A673 (cell line): ENCODE measurements at regions not wholly inside any gene's neighbourhood (a gene's known extent, or its start where the extent isn't known, plus 50 kb on each side); places are given as distances from the start of the nearest gene placed in this dataset.

Source experiments
- BruUV-seq: library from RNA; stranded (reverse); fragments of 400-500 nt; replicated peaks from 2 replicates; lab custom pipeline; 2021; lab: Mats Ljungman, UMichigan
- CTCF ChIA-PET: fragments of 300-600 bp; sonication (Branson Sonifier 250); formaldehyde crosslinking; loops from one replicate; lab custom pipeline; 2022; ENCODE audit warnings: antibody characterized with exemption; lab: Charles Lee
- POLR2A ChIA-PET: fragments of 300-600 bp; sonication (Branson Sonifier 250); formaldehyde crosslinking; loops from one replicate; lab custom pipeline; 2022; ENCODE audit warnings: antibody characterized with exemption; ENCODE audit not compliant: low non-redundant PET; lab: Charles Lee
- DNase-seq: peaks from one replicate; pipeline ENCODE4 v3.0.0-alpha.2; 2015; ENCODE audit warnings: low spot score
- H3K27ac ChIP-seq: fragments of 200-600 bp; sonication (generic); 2 replicates; pipeline ENCODE4 v1.5.1; 2016; ENCODE audit warnings: mixed run types, low read depth, mild to moderate bottlenecking, mixed read lengths, antibody characterized with exemption, low read length; ENCODE audit not compliant: poor library complexity, severe bottlenecking
- H3K27me3 ChIP-seq: fragments of 200-600 bp; sonication (generic); replicated peaks from 2 replicates; pipeline ENCODE4 v1.6.1; 2017; ENCODE audit warnings: mixed run types, low read depth, mild to moderate bottlenecking, mixed read lengths, antibody characterized with exemption, low read length; ENCODE audit not compliant: insufficient read depth, poor library complexity
- H3K36me3 ChIP-seq: fragments of 200-600 bp; sonication (generic); 2 replicates; pipeline ENCODE4 v1.6.1; 2016; ENCODE audit warnings: mixed run types, mild to moderate bottlenecking, mixed read lengths, antibody characterized with exemption, low read length; ENCODE audit not compliant: insufficient read depth, poor library complexity, severe bottlenecking
- H3K4me1 ChIP-seq: fragments of 200-600 bp; sonication (generic); 2 replicates; pipeline ENCODE4 v1.6.1; 2017; ENCODE audit warnings: mixed run types, mild to moderate bottlenecking, mixed read lengths, antibody characterized with exemption, low read length; ENCODE audit not compliant: insufficient read depth, poor library complexity, severe bottlenecking
- H3K4me3 ChIP-seq: fragments of 200-600 bp; sonication (generic); 2 replicates; pipeline ENCODE4 v1.5.1; 2016; ENCODE audit warnings: low read depth, mixed run types, mild to moderate bottlenecking, mixed read lengths, low read length; ENCODE audit not compliant: poor library complexity, severe bottlenecking
- H3K9me3 ChIP-seq: fragments of 200-600 bp; sonication (generic); 2 replicates; pipeline ENCODE4 v1.6.1; 2016; ENCODE audit warnings: mixed run types, low read depth, mild to moderate bottlenecking, mixed read lengths, antibody characterized with exemption, low read length; ENCODE audit not compliant: poor library complexity, severe bottlenecking
- CTCF ChIP-seq: fragments of 300-800, 200-600 bp; sonication (generic); conservative IDR thresholded peaks from 2 replicates; pipeline ENCODE4 v1.5.1; 2017; ENCODE audit warnings: low read depth, mild to moderate bottlenecking, antibody characterized with exemption, low read length, moderate library complexity, mixed read lengths
- EZH2 ChIP-seq: fragments of 200-600 bp; sonication (generic); IDR thresholded peaks from 2 replicates; pipeline ENCODE4 v1.6.1; 2017; ENCODE audit warnings: borderline replicate concordance, low read depth, mild to moderate bottlenecking, mixed read lengths, antibody characterized with exemption, low read length; ENCODE audit not compliant: poor library complexity, severe bottlenecking
- intact Hi-C: fragments of 100-400 bp; cut with micrococcal nuclease; formaldehyde crosslinking; loops from one replicate; pipeline ENCODE4 v1.10.0; 2022; ENCODE audit not compliant: unreplicated experiment

DNA sequence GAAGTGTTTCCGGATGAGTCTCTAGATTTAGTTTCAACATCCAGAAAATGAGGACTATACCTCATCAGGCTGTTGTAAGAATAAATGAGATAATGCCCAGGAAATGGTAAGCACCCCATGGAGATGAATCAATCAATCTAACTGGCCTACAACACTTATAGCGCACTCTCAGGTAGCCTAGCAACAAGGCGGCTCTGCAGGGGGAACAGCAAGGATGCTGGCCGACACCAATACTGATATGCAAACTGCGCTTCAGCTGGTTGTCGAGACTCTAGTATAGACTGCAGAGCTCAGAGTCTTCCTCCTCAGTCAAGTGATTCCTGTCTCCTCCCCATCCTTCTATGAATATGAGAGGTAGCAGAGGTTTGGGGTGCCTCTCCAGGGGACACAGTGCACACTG is 218.8 kb upstream of the WWC1 start:
- no peak overlapping the region for H3K4me3 ChIP-seq
- TF ChIP-seq CTCF (no peak), EZH2 (no peak)
- ChIA-PET CTCF (no interaction called here), POLR2A (no interaction called here)
- H3K27ac ChIP-seq = peak overlapping the region; percentile 85
- peak; percentile 71 for DNase-seq
- no peaks in the 10 kb centered on the region for H3K36me3 ChIP-seq
- no peaks in the 10 kb centered on the region for H3K9me3 ChIP-seq
- BruUV-seq = no TSS peak
- intact Hi-C loops = loop anchor here (10.0 kb wide), 1 partner anchor 348 kb away; no protein-coding TSS in a partner anchor
- H3K4me1 ChIP-seq = peaks cover 57% of the 10 kb centered on the region
- H3K27me3 ChIP-seq = no peaks in the 10 kb centered on the region

DNA sequence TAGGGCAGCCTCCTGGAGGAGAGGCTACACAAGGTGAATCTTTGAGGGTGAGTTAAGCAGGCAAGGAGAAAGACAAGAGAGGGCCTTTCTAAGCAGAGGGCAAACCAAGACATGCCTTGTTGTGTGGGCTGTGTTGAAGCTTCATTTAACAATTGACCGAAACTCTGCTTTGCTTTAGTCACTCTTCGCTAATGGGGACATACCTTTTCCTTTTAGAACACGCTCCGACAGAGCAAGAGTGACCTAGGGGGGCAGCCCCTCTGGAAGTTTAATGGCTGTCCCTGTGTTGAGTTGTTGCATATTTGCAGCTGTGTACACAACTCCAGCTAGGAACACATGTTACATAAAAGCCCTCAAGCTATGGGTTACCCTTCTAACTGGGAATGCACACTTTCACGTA is 218.1 kb upstream of the WWC1 start:
- intact Hi-C loops = loop anchor here (10.0 kb wide), 1 partner anchor 349 kb away; no protein-coding TSS in a partner anchor
- no peak for DNase-seq
- peaks cover 57% of the 10 kb centered on the region for H3K4me1 ChIP-seq
- ChIA-PET POLR2A (interaction anchor here (0.6 kb wide), 1 partner anchor 299 kb away, joined by 10 read pairs; no protein-coding TSS in a partner anchor), CTCF (no interaction called here)
- no peaks in the 10 kb centered on the region for H3K36me3 ChIP-seq
- no TSS peak for BruUV-seq
- no peaks in the 10 kb centered on the region for H3K27me3 ChIP-seq
- TF ChIP-seq EZH2 (no peak), CTCF (no peak)
- H3K9me3 ChIP-seq = no peaks in the 10 kb centered on the region
- H3K4me3 ChIP-seq = no peak overlapping the region
- peak overlapping the region; percentile 85 for H3K27ac ChIP-seq

- H3K4me1 ChIP-seq = peaks cover 57% of the 10 kb centered on the region
- CTCF ChIA-PET = no interaction called here
- H3K36me3 ChIP-seq = no peaks in the 10 kb centered on the region
- TF ChIP-seq CTCF = no peak
- no peak for TF ChIP-seq EZH2
- TSS peak; percentile 36 for BruUV-seq
- POLR2A ChIA-PET = interaction anchor here (0.6 kb wide), 1 partner anchor 300 kb away, joined by 10 read pairs; no protein-coding TSS in a partner anchor
- H3K4me3 ChIP-seq = no peak overlapping the region
- H3K9me3 ChIP-seq = no peaks in the 10 kb centered on the region
- peak; percentile 85 for DNase-seq
- H3K27me3 ChIP-seq = no peaks in the 10 kb centered on the region
- intact Hi-C loops = loop anchor here (10.0 kb wide), 1 partner anchor 349 kb away; no protein-coding TSS in a partner anchor
- H3K27ac ChIP-seq = peak overlapping the region; percentile 85
Measured at GRCh38 chr5:168073991-168074800, 217.2 kb upstream of the WWC1 start.
